Pancreas (tissue), 10 donors: ENCODE measurements at regions not wholly inside any gene's neighbourhood (a gene's known extent, or its start where the extent isn't known, plus 50 kb on each side); places are given as distances from the start of the nearest gene placed in this dataset.
A peak's percentile ranks its signal among the peaks of the same experiment; 100 is the strongest.

Source experiments
- ATAC-seq, 4 donors: fragments of 200-7000 bp; cut with Tn5 transposase; one replicate each; pipeline versions ENCODE4 v1.8.0 to v1.9.1; 2020; ENCODE audit warnings: mild to moderate bottlenecking in 4 of 4, moderate library complexity in 4 of 4
- DNase-seq, 6 donors: peaks; one replicate each; pipeline ENCODE4 v3.0.0-alpha.2; 2020
- FAIRE-seq: peaks from 2 replicates; lab custom pipeline; 2012; peaks lifted over from hg19 to GRCh38; lab: Jason Lieb, UNC
- H3K27ac ChIP-seq, 4 donors: fragments of 200-600 bp; sonication (generic); 1 replicate in 3 of 4; 2 replicates in 1 of 4; pipeline versions ENCODE4 v1.5.0 to v1.8.0; 2020
- H3K27me3 ChIP-seq, 4 donors: fragments of 200-600 bp; one replicate each; pipeline ENCODE4 v1.8.0; 2021
- H3K36me3 ChIP-seq, 3 donors: fragments of 200-600 bp; sonication (generic) in 1 of 3; one replicate each; pipeline versions ENCODE4 v1.5.0 to v1.8.0; 2020 to 2021
- H3K4me1 ChIP-seq, 3 donors: fragments of 200-600 bp; one replicate each; pipeline ENCODE4 v1.8.0; 2021
- H3K4me3 ChIP-seq, 4 donors: fragments of 200-600 bp; sonication (generic) in 2 of 4; one replicate each; pipeline versions ENCODE4 v1.5.0 to v1.8.0; 2020 to 2021
- H3K9me3 ChIP-seq, 4 donors: fragments of 200-600 bp; one replicate each; pipeline ENCODE4 v1.8.0; 2021
- CTCF ChIP-seq, 4 donors: fragments of 200-600 bp; sonication (generic) in 3 of 4; IDR thresholded peaks; one replicate each; pipeline versions ENCODE4 v1.5.0 to v1.8.0; 2021; ENCODE audit warnings: antibody characterized with exemption in 4 of 4
- WGBS, 2 donors: extraction: QIAGEN DNeasy Blood & Tissue Kit; methylation state at CpG; one replicate each; pipeline ENCODE4 v1.1.7; 2013; 5-methylcytosine and 5-hydroxymethylcytosine counted together
- intact Hi-C, 3 donors: fragments of 100-400 bp; cut with DNase I; formaldehyde crosslinking; loops; one replicate each; pipeline versions ENCODE4 v1.11.1 to v1.14.2; 2022
- donor health status: healthy with polysubstance abuse.
- donor health status: DM: no; HTN: no; CAD: no; lungs with moderate emphysema.
- donor health status: DM: no; HTN: no; CAD: no.
- donor health status: control.
- donor health status: control.
- donor health status: Bipolar disorder and iron deficiency.
- donor health status: DM: yes; HTN: yes; CAD: no.
- donor health status: DM: no; HTN: no; CAD: no.
- donor health status: DM: no; HTN: no; CAD: no.
- donor health status: DM: yes; HTN: yes; CAD: no.

DNA sequence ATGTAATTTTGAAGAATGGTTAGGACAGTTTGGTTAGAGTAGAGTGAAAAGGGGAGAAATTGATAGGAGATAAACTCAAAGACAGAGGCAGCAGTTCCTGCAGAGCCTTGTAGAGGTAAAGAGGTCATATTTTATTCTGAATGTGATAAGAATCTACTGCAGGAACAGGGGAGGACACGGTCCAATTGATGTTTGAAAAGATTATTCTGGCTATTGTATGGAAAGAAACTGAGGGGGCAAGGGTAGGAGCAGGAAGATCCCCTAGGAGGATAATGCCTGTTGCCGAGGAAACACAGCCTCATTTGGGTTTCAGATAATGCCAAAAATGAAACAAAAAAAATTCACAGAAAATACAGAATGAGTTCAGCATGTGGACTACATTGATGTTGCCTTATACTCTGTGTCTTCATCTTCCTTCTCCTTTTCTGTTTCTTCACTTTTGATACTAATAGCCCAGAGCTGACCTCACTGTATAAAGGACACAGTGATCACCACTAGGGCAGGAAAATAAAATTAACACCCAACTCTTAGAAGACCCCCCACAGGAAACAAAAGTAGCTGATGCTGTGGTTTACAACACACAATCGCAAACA is 454.6 kb upstream of the UBE2E2 start:
- intact Hi-C loops = no loop called here
- FAIRE-seq = no peak
- no peak for ATAC-seq
- no peak for DNase-seq
- WGBS, 2 donors = 26 to 33% methylated on average over 3 of the region's 3 CpGs
- no peak overlapping the region for H3K4me3 ChIP-seq
- no peaks in the 10 kb centered on the region for H3K27me3 ChIP-seq
- H3K27ac ChIP-seq = no peak overlapping the region
- no peaks in the 10 kb centered on the region for H3K4me1 ChIP-seq
- TF ChIP-seq CTCF (IDR thresholded peaks at IDR 0.05) = no peak
- no peaks in the 10 kb centered on the region for H3K36me3 ChIP-seq
- no peaks in the 10 kb centered on the region for H3K9me3 ChIP-seq

- Histone ChIP-seq H3K4me3 (no peak overlapping the region), H3K4me1 (no peaks in the 10 kb centered on the region), H3K27ac (no peak overlapping the region), H3K9me3 (no peaks in the 10 kb centered on the region), H3K36me3 (no peaks in the 10 kb centered on the region), H3K27me3 (no peaks in the 10 kb centered on the region)
- 53 to 61% methylated on average over 3 of the region's 3 CpGs for WGBS, 2 donors
- DNase-seq (no peak), ATAC-seq (no peak), FAIRE-seq (peak; percentile 68)
- intact Hi-C loops = no loop called here
- TF ChIP-seq CTCF (IDR thresholded peaks at IDR 0.05) = no peak
Observed at GRCh38 chr3:22759636-22760310, 443.4 kb upstream of the UBE2E2 start.

- ATAC-seq = no peak
- no peak for DNase-seq
- Histone ChIP-seq H3K27ac (no peak overlapping the region), H3K36me3 (no peaks in the 10 kb centered on the region), H3K9me3 (no peaks in the 10 kb centered on the region), H3K4me1 (no peaks in the 10 kb centered on the region), H3K27me3 (no peaks in the 10 kb centered on the region), H3K4me3 (no peak overlapping the region)
- no peak for FAIRE-seq
- intact Hi-C loops = no loop called here
- TF ChIP-seq CTCF (IDR thresholded peaks at IDR 0.05) = no peak
Observed at GRCh38 chr3:22765679-22766078, 437.4 kb upstream of the UBE2E2 start.

DNA sequence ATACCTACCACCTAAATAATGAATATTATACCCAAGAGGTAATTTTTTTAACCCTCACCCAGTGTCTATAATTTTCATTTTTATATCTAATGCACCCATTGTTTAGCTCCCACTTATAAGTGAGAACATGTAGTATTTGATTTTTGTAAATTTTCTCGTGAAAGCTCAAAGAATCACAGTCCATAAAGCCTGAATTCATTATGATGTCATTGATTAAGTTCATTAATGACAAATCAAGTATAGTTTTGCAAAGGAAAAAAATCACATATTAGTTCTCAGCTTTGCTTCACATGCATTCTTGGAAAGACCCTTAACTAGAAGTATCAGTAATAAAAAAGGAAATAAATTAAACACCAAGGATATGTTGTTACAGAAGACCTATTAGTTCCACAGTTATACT is 425.3 kb upstream of the UBE2E2 start:
- Histone ChIP-seq H3K4me3 (no peak overlapping the region), H3K27ac (no peak overlapping the region), H3K27me3 (no peaks in the 10 kb centered on the region), H3K4me1 (no peaks in the 10 kb centered on the region), H3K9me3 (no peaks in the 10 kb centered on the region), H3K36me3 (no peaks in the 10 kb centered on the region)
- DNase-seq (no peak), ATAC-seq (no peak), FAIRE-seq (no peak)
- 51 to 54% methylated on average over 1 of the region's 1 CpG for WGBS, 2 donors
- no peak for TF ChIP-seq CTCF (IDR thresholded peaks at IDR 0.05)
- intact Hi-C loops = no loop called here

GRCh38 chr3:22779737-22780136 is 423.4 kb upstream of the UBE2E2 start:
- no peak for FAIRE-seq
- Histone ChIP-seq H3K27ac (no peak overlapping the region), H3K4me1 (no peaks in the 10 kb centered on the region), H3K4me3 (no peak overlapping the region), H3K9me3 (no peaks in the 10 kb centered on the region), H3K27me3 (no peaks in the 10 kb centered on the region), H3K36me3 (no peaks in the 10 kb centered on the region)
- 40 to 51% methylated on average over 2 of the region's 2 CpGs for WGBS, 2 donors
- DNase-seq = no peak
- no peak for ATAC-seq
- intact Hi-C loops = no loop called here
- no peak for TF ChIP-seq CTCF (IDR thresholded peaks at IDR 0.05)
